Heart left ventricle (tissue), 13 donors: ENCODE measurements at regions not wholly inside any gene's neighbourhood (a gene's known extent, or its start where the extent isn't known, plus 50 kb on each side); places are given as distances from the start of the nearest gene placed in this dataset.

Experiments
- POLR2A ChIP-seq, 2 donors: fragments of 450-650 bp; IDR thresholded peaks; one replicate each; pipeline ENCODE4 v1.6.1; 2017; ENCODE audit warnings: antibody characterized with exemption in 2 of 2, mild to moderate bottlenecking in 2 of 2, moderate library complexity in 2 of 2
- TF ChIP-seq, protein P1 (sequence below), 12 donors: fragments of 200-600 bp; sonication (generic) in 4 of 12; IDR thresholded peaks; one replicate each; pipeline versions ENCODE4 v1.5.0 to v1.8.0; 2018 to 2022; ENCODE audit warnings: antibody characterized with exemption in 12 of 12, mild to moderate bottlenecking in 5 of 12
- donor health status: ischemic (EF 13 %, LVEDD 7.1; RV severe dilation, severe dysfunction).
- donor health status: DM: no; HTN: yes; CAD: no.
- donor health status: DM: no; HTN: no; CAD: no.
- donor health status: ischemic (EF 25% LVEDD 6.9; RV normal size, moderate dysfunction).
- donor health status: ischemic (EF 25% LVEDD 5.7; RV mildly dilated, moderate dysfunction).
- donor health status: ischemic (EF 35%, LVEDD 5.7; RV mildly dilated, moderate dysfunction).
- donor health status: nonischemic (EF 11% LVEDD 7.7; RV severe dilation, severe dysfunction).
- donor health status: DM: yes; HTN: yes; CAD: no.
- donor health status: PGD.
- donor health status: ischemic (EF 29% LVEDD 5.4; RV normal size, mild dysfunction).
- donor health status: nonischemic (EF 23%, LVEDD 6.1; RV moderate dilation, normal function).

DNA sequence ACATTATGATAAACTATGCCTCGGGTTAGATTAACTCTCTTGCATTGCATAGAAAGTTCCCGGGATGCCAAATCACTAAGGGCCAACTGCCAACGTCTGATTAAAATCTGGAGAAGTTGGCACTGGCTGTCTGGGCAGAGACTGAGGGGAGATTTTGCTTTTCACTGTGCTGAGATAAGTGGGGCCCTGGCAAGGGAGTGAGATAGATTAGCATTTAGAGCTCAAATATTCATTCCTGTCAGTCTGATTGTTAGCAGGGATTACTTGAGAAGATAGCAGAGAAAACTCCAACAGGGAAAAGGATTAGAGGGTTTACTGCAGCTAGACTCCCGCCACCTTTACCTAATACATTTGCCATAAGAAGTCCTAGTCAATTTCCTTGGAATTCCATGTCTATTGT is 714.1 kb upstream of the CHRM3 start:
- TF ChIP-seq, protein P1, sequence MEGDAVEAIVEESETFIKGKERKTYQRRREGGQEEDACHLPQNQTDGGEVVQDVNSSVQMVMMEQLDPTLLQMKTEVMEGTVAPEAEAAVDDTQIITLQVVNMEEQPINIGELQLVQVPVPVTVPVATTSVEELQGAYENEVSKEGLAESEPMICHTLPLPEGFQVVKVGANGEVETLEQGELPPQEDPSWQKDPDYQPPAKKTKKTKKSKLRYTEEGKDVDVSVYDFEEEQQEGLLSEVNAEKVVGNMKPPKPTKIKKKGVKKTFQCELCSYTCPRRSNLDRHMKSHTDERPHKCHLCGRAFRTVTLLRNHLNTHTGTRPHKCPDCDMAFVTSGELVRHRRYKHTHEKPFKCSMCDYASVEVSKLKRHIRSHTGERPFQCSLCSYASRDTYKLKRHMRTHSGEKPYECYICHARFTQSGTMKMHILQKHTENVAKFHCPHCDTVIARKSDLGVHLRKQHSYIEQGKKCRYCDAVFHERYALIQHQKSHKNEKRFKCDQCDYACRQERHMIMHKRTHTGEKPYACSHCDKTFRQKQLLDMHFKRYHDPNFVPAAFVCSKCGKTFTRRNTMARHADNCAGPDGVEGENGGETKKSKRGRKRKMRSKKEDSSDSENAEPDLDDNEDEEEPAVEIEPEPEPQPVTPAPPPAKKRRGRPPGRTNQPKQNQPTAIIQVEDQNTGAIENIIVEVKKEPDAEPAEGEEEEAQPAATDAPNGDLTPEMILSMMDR (IDR thresholded peaks at IDR 0.05): no peak
- TF ChIP-seq POLR2A (IDR thresholded peaks at IDR 0.05): no peak
